HG03064 (cell line): ENCODE measurements at regions not wholly inside any gene's neighbourhood (a gene's known extent, or its start where the extent isn't known, plus 50 kb on each side); places are given as distances from the start of the nearest gene placed in this dataset.

Experiments used
- ATAC-seq: cut with Tn5 transposase; IDR thresholded peaks from one replicate; pipeline ENCODE4 v1.9.1; 2021; ENCODE audit warnings: low read depth; ENCODE audit not compliant: unreplicated experiment

- ATAC-seq, result no peak
Observed at GRCh38 chr9:82599336-82599949, 463.5 kb downstream of the RASEF start.

GRCh38 chr9:82600536-82601292 lies 462.2 kb downstream of the RASEF start:
- no peak for ATAC-seq

GRCh38 chr9:82601293-82601771 lies 461.6 kb downstream of the RASEF start:
- ATAC-seq, result no peak

- ATAC-seq, result no peak
Observed at GRCh38 chr9:82604947-82605656, 457.8 kb downstream of the RASEF start.

- no peak for ATAC-seq
Observed at GRCh38 chr9:82605657-82606031, 457.3 kb downstream of the RASEF start.

GRCh38 chr9:82606071-82606470 lies 456.9 kb downstream of the RASEF start:
- ATAC-seq, result no peak

GRCh38 chr9:82606492-82607382 lies 456.2 kb downstream of the RASEF start:
- no peak for ATAC-seq

- ATAC-seq, result no peak
Observed at GRCh38 chr9:82608487-82608886, 454.5 kb downstream of the RASEF start.

- ATAC-seq, result no peak
Observed at GRCh38 chr9:82612942-82613341, 450.0 kb downstream of the RASEF start.

- no peak for ATAC-seq
Observed at GRCh38 chr9:82613498-82613897, 449.4 kb downstream of the RASEF start.

- no peak for ATAC-seq
Observed at GRCh38 chr9:82616545-82616944, 446.4 kb downstream of the RASEF start.

- no peak for ATAC-seq
Observed at GRCh38 chr9:82621447-82621846, 441.5 kb downstream of the RASEF start.

GRCh38 chr9:82637368-82637767 lies 425.6 kb downstream of the RASEF start:
- no peak for ATAC-seq

- ATAC-seq, result no peak
Observed at GRCh38 chr9:82645600-82645999, 417.3 kb downstream of the RASEF start.

- no peak for ATAC-seq
Observed at GRCh38 chr9:82650368-82650767, 412.6 kb downstream of the RASEF start.

- no peak for ATAC-seq
Observed at GRCh38 chr9:82651474-82651873, 411.5 kb downstream of the RASEF start.

GRCh38 chr9:82665324-82665723 lies 397.6 kb downstream of the RASEF start:
- ATAC-seq, result no peak

- no peak for ATAC-seq
Observed at GRCh38 chr9:82668689-82669199, 394.2 kb downstream of the RASEF start.

- no peak for ATAC-seq
Observed at GRCh38 chr9:82670000-82670399, 392.9 kb downstream of the RASEF start.

- no peak for ATAC-seq
Observed at GRCh38 chr9:82670726-82671125, 392.2 kb downstream of the RASEF start.
